CD14-positive monocyte (primary cell): ENCODE measurements at regions not wholly inside any gene's neighbourhood (a gene's known extent, or its start where the extent isn't known, plus 50 kb on each side); places are given as distances from the start of the nearest gene placed in this dataset.

Source experiments
- DNase-seq, 3 donors: peaks; one replicate each; pipeline ENCODE4 v3.0.0-alpha.2; 2011 to 2022
- H2AFZ ChIP-seq: 2 replicates; pipeline ENCODE4 v1.6.0; 2012; ENCODE audit warnings: mild to moderate bottlenecking, low read depth, low read length, inconsistent platforms; ENCODE audit not compliant: insufficient read depth, poor library complexity, severe bottlenecking
- H3K27ac ChIP-seq, 2 donors: 1 replicate in 1 of 2; 2 replicates in 1 of 2; pipeline ENCODE4 v1.5.1; 2012 to 2013; ENCODE audit warnings: low read length in 2 of 2, control low read depth in 1 of 2, inconsistent platforms in 1 of 2, low read depth in 1 of 2, mild to moderate bottlenecking in 1 of 2
- H3K27me3 ChIP-seq, 2 donors: one replicate each; pipeline versions ENCODE4 v1.6.0 to v1.6.1; 2011 to 2013; ENCODE audit warnings: low read length in 2 of 2; ENCODE audit not compliant: control insufficient read depth in 2 of 2, insufficient read depth in 2 of 2
- H3K36me3 ChIP-seq, 2 donors: replicated peaks in 1 of 2; 1 replicate in 1 of 2; 2 replicates in 1 of 2; pipeline versions ENCODE4 v1.5.1 to v1.6.1; 2012 to 2013; ENCODE audit warnings: low read length in 2 of 2, control low read depth in 1 of 2, inconsistent platforms in 1 of 2, mild to moderate bottlenecking in 1 of 2; ENCODE audit not compliant: insufficient read depth in 2 of 2, control insufficient read depth in 1 of 2
- H3K4me1 ChIP-seq, 2 donors: 1 replicate in 1 of 2; 2 replicates in 1 of 2; pipeline versions ENCODE4 v1.5.1 to v1.6.1; 2012 to 2013; ENCODE audit warnings: low read length in 2 of 2, control low read depth in 1 of 2, inconsistent platforms in 1 of 2, mild to moderate bottlenecking in 1 of 2, moderate library complexity in 1 of 2; ENCODE audit not compliant: insufficient read depth in 2 of 2, control insufficient read depth in 1 of 2
- H3K4me2 ChIP-seq: replicated peaks from 2 replicates; pipeline ENCODE3; 2012; ENCODE audit warnings: low read length, moderate library complexity, mild to moderate bottlenecking; ENCODE audit not compliant: poor library complexity, severe bottlenecking; ENCODE audit errors: extremely low read depth
- H3K4me3 ChIP-seq, 3 experiments: fragments of 200-600 bp in 1 of 3; sonication (generic) in 1 of 3; replicated peaks in 1 of 3; 1 replicate in 2 of 3; 2 replicates in 1 of 3; pipeline ENCODE4 v1.5.1; 2011 to 2013; ENCODE audit warnings: low read length in 3 of 3, mild to moderate bottlenecking in 3 of 3, control low read depth in 2 of 3, low read depth in 2 of 3, inconsistent platforms in 1 of 3, moderate library complexity in 1 of 3
- H3K79me2 ChIP-seq: 2 replicates; pipeline ENCODE4 v1.6.0; 2012; ENCODE audit warnings: mild to moderate bottlenecking, control low read depth, inconsistent platforms, low read length, moderate library complexity; ENCODE audit not compliant: insufficient read depth
- H3K9ac ChIP-seq: 2 replicates; pipeline ENCODE4 v1.6.0; 2017; ENCODE audit warnings: low read length, mild to moderate bottlenecking; ENCODE audit not compliant: insufficient read depth, poor library complexity, severe bottlenecking
- H3K9me3 ChIP-seq, 2 donors: replicated peaks in 1 of 2; 1 replicate in 1 of 2; 2 replicates in 1 of 2; pipeline versions ENCODE4 v1.5.1 to v1.6.1; 2012 to 2013; ENCODE audit warnings: low read length in 2 of 2, control low read depth in 1 of 2; ENCODE audit not compliant: control insufficient read depth in 1 of 2, insufficient read depth in 1 of 2
- H4K20me1 ChIP-seq: 2 replicates; pipeline ENCODE4 v1.6.0; 2012; ENCODE audit warnings: mild to moderate bottlenecking, low read length, control low read depth, moderate library complexity; ENCODE audit not compliant: insufficient read depth
- H3K27ac Mint-ChIP-seq, 7 donors: one replicate each; pipeline ENCODE4 v1.8.0; 2020; ENCODE audit warnings: mild to moderate bottlenecking in 7 of 7, mixed read lengths in 7 of 7, moderate library complexity in 6 of 7, inconsistent platforms in 2 of 7
- H3K27me3 Mint-ChIP-seq, 3 donors: one replicate each; pipeline ENCODE4 v1.8.0; 2021 to 2022; ENCODE audit warnings: low read depth in 3 of 3, mild to moderate bottlenecking in 3 of 3, mixed read lengths in 3 of 3, moderate library complexity in 3 of 3, inconsistent platforms in 1 of 3
- H3K36me3 Mint-ChIP-seq, 2 donors: one replicate each; pipeline ENCODE4 v1.8.0; 2020; ENCODE audit warnings: mixed read lengths in 2 of 2, inconsistent platforms in 1 of 2, mild to moderate bottlenecking in 1 of 2
- H3K4me1 Mint-ChIP-seq: one replicate; pipeline ENCODE4 v1.8.0; 2020; ENCODE audit warnings: mild to moderate bottlenecking, mixed read lengths
- H3K4me3 Mint-ChIP-seq, 2 donors: one replicate each; pipeline ENCODE4 v1.8.0; 2020; ENCODE audit warnings: mild to moderate bottlenecking in 2 of 2, mixed read lengths in 2 of 2, moderate library complexity in 1 of 2
- H3K9me3 Mint-ChIP-seq, 7 donors: one replicate each; pipeline ENCODE4 v1.8.0; 2020 to 2022; ENCODE audit warnings: mixed read lengths in 7 of 7, mild to moderate bottlenecking in 6 of 7, moderate library complexity in 6 of 7, inconsistent platforms in 2 of 7
- WGBS: methylation state at CpG from one replicate; pipeline ENCODE4 v1.1.5; 2013; ENCODE audit warnings: missing lambda C conversion rate; ENCODE audit not compliant: insufficient coverage; 5-methylcytosine and 5-hydroxymethylcytosine counted together
- intact Hi-C, 2 donors: fragments of 100-400 bp; cut with micrococcal nuclease; formaldehyde crosslinking; loops; one replicate each; pipeline versions ENCODE4 v1.15.0 to v1.15.1; 2023
- TF ChIP-seq, protein P1 (sequence below): fragments of 200-600 bp; IDR thresholded peaks from one replicate; pipeline ENCODE4 v1.8.0; 2022; ENCODE audit warnings: antibody characterized with exemption, mild to moderate bottlenecking

GRCh38 chr15:31433091-31433490, 106.5 kb downstream of the KLF13 start:
- no peaks in the 10 kb centered on the region for H3K79me2 ChIP-seq
- Mint-ChIP-seq H3K27ac (peak overlapping the region in 1 of 7 donors; percentile 98), H3K9me3 (no peaks in the 10 kb centered on the region), H3K36me3 (peaks cover 2% of the 10 kb centered on the region in 2 donors), H3K4me3 (no peak overlapping the region), H3K4me1 (peaks cover 49% of the 10 kb centered on the region), H3K27me3 (peaks cover 0 to 3% (median 0%) of the 10 kb centered on the region in 3 donors)
- H3K4me1 ChIP-seq: peaks cover 48% of the 10 kb centered on the region in 2 donors
- H4K20me1 ChIP-seq: no peaks in the 10 kb centered on the region
- intact Hi-C loops: loop anchor here (5.0 kb wide), 2 partner anchors 36 to 41 kb away; no protein-coding TSS in a partner anchor
- no peak overlapping the region for H3K4me3 ChIP-seq
- no peak overlapping the region for H3K4me2 ChIP-seq
- no peaks in the 10 kb centered on the region for H3K9me3 ChIP-seq
- DNase-seq: no peak
- no peaks in the 10 kb centered on the region for H3K36me3 ChIP-seq
- 95% methylated on average over 3 of the region's 4 CpGs for WGBS
- H3K9ac ChIP-seq: no peak overlapping the region
- TF ChIP-seq, protein P1, sequence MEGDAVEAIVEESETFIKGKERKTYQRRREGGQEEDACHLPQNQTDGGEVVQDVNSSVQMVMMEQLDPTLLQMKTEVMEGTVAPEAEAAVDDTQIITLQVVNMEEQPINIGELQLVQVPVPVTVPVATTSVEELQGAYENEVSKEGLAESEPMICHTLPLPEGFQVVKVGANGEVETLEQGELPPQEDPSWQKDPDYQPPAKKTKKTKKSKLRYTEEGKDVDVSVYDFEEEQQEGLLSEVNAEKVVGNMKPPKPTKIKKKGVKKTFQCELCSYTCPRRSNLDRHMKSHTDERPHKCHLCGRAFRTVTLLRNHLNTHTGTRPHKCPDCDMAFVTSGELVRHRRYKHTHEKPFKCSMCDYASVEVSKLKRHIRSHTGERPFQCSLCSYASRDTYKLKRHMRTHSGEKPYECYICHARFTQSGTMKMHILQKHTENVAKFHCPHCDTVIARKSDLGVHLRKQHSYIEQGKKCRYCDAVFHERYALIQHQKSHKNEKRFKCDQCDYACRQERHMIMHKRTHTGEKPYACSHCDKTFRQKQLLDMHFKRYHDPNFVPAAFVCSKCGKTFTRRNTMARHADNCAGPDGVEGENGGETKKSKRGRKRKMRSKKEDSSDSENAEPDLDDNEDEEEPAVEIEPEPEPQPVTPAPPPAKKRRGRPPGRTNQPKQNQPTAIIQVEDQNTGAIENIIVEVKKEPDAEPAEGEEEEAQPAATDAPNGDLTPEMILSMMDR: no peak
- no peak overlapping the region for H2AFZ ChIP-seq
- no peak overlapping the region for H3K27ac ChIP-seq
- H3K27me3 ChIP-seq: no peaks in the 10 kb centered on the region

- peaks cover 49% of the 10 kb centered on the region for H3K4me1 Mint-ChIP-seq
Observed at GRCh38 chr15:31433574-31433973, 106.9 kb downstream of the KLF13 start.

More at GRCh38 chr15:31433574-31433973, 106.9 kb downstream of the KLF13 start:
- H3K27me3 Mint-ChIP-seq: peaks cover 0 to 3% (median 0%) of the 10 kb centered on the region in 3 donors
- Histone ChIP-seq H3K4me2 (no peak overlapping the region), H3K4me3 (no peak overlapping the region), H2AFZ (no peak overlapping the region), H3K4me1 (peaks cover 48% of the 10 kb centered on the region in 2 donors), H3K27ac (peak overlapping the region in 1 of 2 donors; percentile 98), H3K27me3 (no peaks in the 10 kb centered on the region), H3K9ac (no peak overlapping the region), H3K36me3 (no peaks in the 10 kb centered on the region), H3K9me3 (no peaks in the 10 kb centered on the region), H3K79me2 (no peaks in the 10 kb centered on the region), H4K20me1 (no peaks in the 10 kb centered on the region)
- TF ChIP-seq, protein P1: no peak
- no peak overlapping the region for H3K4me3 Mint-ChIP-seq
- H3K9me3 Mint-ChIP-seq: no peaks in the 10 kb centered on the region
- WGBS: 97% methylated on average over 4 of the region's 6 CpGs
- DNase-seq: no peak
- peak overlapping the region in 6 of 7 donors; percentile 18 to 98 (median 96) for H3K27ac Mint-ChIP-seq
- peaks cover 2% of the 10 kb centered on the region in 2 donors for H3K36me3 Mint-ChIP-seq
- intact Hi-C loops: loop anchor here (5.0 kb wide), 2 partner anchors 36 to 41 kb away; no protein-coding TSS in a partner anchor
